ENCODE measurements at regions not wholly inside any gene's neighbourhood (a gene's known extent, or its start where the extent isn't known, plus 50 kb on each side); places are given as distances from the start of the nearest gene placed in this dataset.

DNA sequence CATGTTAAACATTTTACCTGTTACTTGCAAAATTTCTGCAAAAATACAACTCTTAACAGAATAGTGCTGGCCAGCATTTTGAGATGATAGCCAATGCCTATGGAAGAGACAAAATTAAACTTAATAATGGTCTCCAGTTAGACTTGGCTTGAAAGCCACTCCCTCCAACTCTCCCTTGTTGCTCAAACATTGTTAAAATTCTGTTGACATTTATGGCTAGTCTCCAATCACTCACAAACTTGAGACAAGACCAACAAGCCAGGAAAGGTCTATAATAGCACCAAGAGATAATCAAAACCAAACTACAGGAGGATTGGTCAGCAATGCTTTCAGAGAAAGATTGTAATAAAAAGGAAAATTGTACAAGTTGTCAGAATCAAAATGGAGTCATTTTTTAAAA lies 770.7 kb upstream of the NXPH2 start:
- TF ChIP-seq POLR2A (conservative IDR thresholded peaks at IDR 0.05) (no peak), ZNF224 (CRISPR knock-in tag; IDR thresholded peaks at IDR 0.05) (no peak), RAD21 (CRISPR knock-in tag; conservative IDR thresholded peaks at IDR 0.05 in 1 of 2, IDR thresholded peaks at IDR 0.05 in 1 of 2) (no peak), ZNF274 (IDR thresholded peaks at IDR 0.05; ENCODE audit: borderline replicate concordance, low read depth, low read length) (no peak)
